ENCODE measurements at regions not wholly inside any gene's neighbourhood (a gene's known extent, or its start where the extent isn't known, plus 50 kb on each side); places are given as distances from the start of the nearest gene placed in this dataset.
A peak's percentile ranks its signal among the peaks of the same experiment; 100 is the strongest.

- no peak for TF ChIP-seq CTCF (IDR thresholded peaks at IDR 0.05)
- H3K4me1 Mint-ChIP-seq (ENCODE audit: unreplicated experiment) = peaks cover 2% of the 10 kb centered on the region
- no peaks in the 10 kb centered on the region for H3K36me3 Mint-ChIP-seq (ENCODE audit: unreplicated experiment)
- no peak overlapping the region for H3K4me3 Mint-ChIP-seq (ENCODE audit: unreplicated experiment)
- peaks cover 3% of the 10 kb centered on the region for H3K27me3 Mint-ChIP-seq (ENCODE audit: unreplicated experiment)
- no peak overlapping the region for H3K27ac Mint-ChIP-seq (ENCODE audit: unreplicated experiment)
- no peak for DNase-seq (ENCODE audit: extremely low spot score, unreplicated experiment)
- H3K9me3 Mint-ChIP-seq (ENCODE audit: unreplicated experiment) = peaks cover 4% of the 10 kb centered on the region
Observed at GRCh38 chr12:13380297-13380696, 183.8 kb downstream of the EMP1 start.

GRCh38 chr12:13379531-13380188, 183.1 kb downstream of the EMP1 start:
- H3K9me3 Mint-ChIP-seq (ENCODE audit: unreplicated experiment) = peaks cover 4% of the 10 kb centered on the region
- no peak for TF ChIP-seq CTCF (IDR thresholded peaks at IDR 0.05)
- H3K27me3 Mint-ChIP-seq (ENCODE audit: unreplicated experiment) = peaks cover 3% of the 10 kb centered on the region
- no peak overlapping the region for H3K27ac Mint-ChIP-seq (ENCODE audit: unreplicated experiment)
- no peaks in the 10 kb centered on the region for H3K36me3 Mint-ChIP-seq (ENCODE audit: unreplicated experiment)
- peak; percentile 68 for DNase-seq (ENCODE audit: extremely low spot score, unreplicated experiment)
- no peak overlapping the region for H3K4me3 Mint-ChIP-seq (ENCODE audit: unreplicated experiment)
- peaks cover 2% of the 10 kb centered on the region for H3K4me1 Mint-ChIP-seq (ENCODE audit: unreplicated experiment)

GRCh38 chr12:13377698-13378097, 181.2 kb downstream of the EMP1 start:
- no peak overlapping the region for H3K4me3 Mint-ChIP-seq (ENCODE audit: unreplicated experiment)
- TF ChIP-seq CTCF (IDR thresholded peaks at IDR 0.05) = no peak
- no peak for DNase-seq (ENCODE audit: extremely low spot score, unreplicated experiment)
- no peaks in the 10 kb centered on the region for H3K36me3 Mint-ChIP-seq (ENCODE audit: unreplicated experiment)
- H3K9me3 Mint-ChIP-seq (ENCODE audit: unreplicated experiment) = peaks cover 4% of the 10 kb centered on the region
- H3K27me3 Mint-ChIP-seq (ENCODE audit: unreplicated experiment) = peaks cover 7% of the 10 kb centered on the region
- peaks cover 2% of the 10 kb centered on the region for H3K4me1 Mint-ChIP-seq (ENCODE audit: unreplicated experiment)
- no peak overlapping the region for H3K27ac Mint-ChIP-seq (ENCODE audit: unreplicated experiment)

- H3K4me3 Mint-ChIP-seq (ENCODE audit: unreplicated experiment) = no peak overlapping the region
- no peak for DNase-seq (ENCODE audit: extremely low spot score, unreplicated experiment)
- TF ChIP-seq CTCF (IDR thresholded peaks at IDR 0.05) = no peak
- peaks cover 2% of the 10 kb centered on the region for H3K4me1 Mint-ChIP-seq (ENCODE audit: unreplicated experiment)
- no peak overlapping the region for H3K27ac Mint-ChIP-seq (ENCODE audit: unreplicated experiment)
- H3K9me3 Mint-ChIP-seq (ENCODE audit: unreplicated experiment) = peaks cover 4% of the 10 kb centered on the region
- H3K27me3 Mint-ChIP-seq (ENCODE audit: unreplicated experiment) = peaks cover 13% of the 10 kb centered on the region
- H3K36me3 Mint-ChIP-seq (ENCODE audit: unreplicated experiment) = no peaks in the 10 kb centered on the region
Observed at GRCh38 chr12:13376610-13377373, 180.3 kb downstream of the EMP1 start.

- Mint-ChIP-seq H3K27ac (ENCODE audit: unreplicated experiment) (no peak overlapping the region), H3K4me3 (ENCODE audit: unreplicated experiment) (no peak overlapping the region), H3K27me3 (ENCODE audit: unreplicated experiment) (peaks cover 23% of the 10 kb centered on the region), H3K4me1 (ENCODE audit: unreplicated experiment) (peaks cover 2% of the 10 kb centered on the region), H3K9me3 (ENCODE audit: unreplicated experiment) (peaks cover 4% of the 10 kb centered on the region), H3K36me3 (ENCODE audit: unreplicated experiment) (no peaks in the 10 kb centered on the region)
- no peak for TF ChIP-seq CTCF (IDR thresholded peaks at IDR 0.05)
- no peak for DNase-seq (ENCODE audit: extremely low spot score, unreplicated experiment)
Observed at GRCh38 chr12:13375583-13376345, 179.2 kb downstream of the EMP1 start.

Data from osteocyte (in vitro differentiated cells).